Right atrium auricular region (tissue), 2 donors: ENCODE measurements at regions not wholly inside any gene's neighbourhood (a gene's known extent, or its start where the extent isn't known, plus 50 kb on each side); places are given as distances from the start of the nearest gene placed in this dataset.

ENCODE experiments used
- DNase-seq: peaks from one replicate; pipeline ENCODE4 v3.0.0-alpha.2; 2019; ENCODE audit warnings: low spot score
- H3K27ac ChIP-seq, 2 donors: fragments of 200-600 bp; sonication (generic); 1 replicate in 1 of 2; 2 replicates in 1 of 2; pipeline ENCODE4 v1.5.1; 2016 to 2019
- H3K27me3 ChIP-seq, 2 donors: fragments of 200-600 bp; sonication (generic); one replicate each; pipeline versions ENCODE4 v1.5.1 to v1.6.0; 2017 to 2019
- H3K36me3 ChIP-seq: fragments of 200-600 bp; sonication (generic); one replicate; pipeline ENCODE4 v1.5.1; 2016
- H3K4me1 ChIP-seq, 2 donors: fragments of 200-600 bp; sonication (generic); one replicate each; pipeline versions ENCODE4 v1.5.1 to v1.6.0; 2017 to 2019
- H3K4me3 ChIP-seq, 2 donors: fragments of 200-600 bp; sonication (generic); 1 replicate in 1 of 2; 2 replicates in 1 of 2; pipeline ENCODE4 v1.5.1; 2017 to 2019; ENCODE audit warnings: mild to moderate bottlenecking in 1 of 2, moderate library complexity in 1 of 2
- H3K9me3 ChIP-seq, 2 donors: fragments of 200-600 bp; sonication (generic); one replicate each; pipeline ENCODE4 v1.5.1; 2019
- CTCF ChIP-seq, 2 donors: fragments of 200-600 bp; sonication (generic); IDR thresholded peaks; one replicate each; pipeline ENCODE4 v1.5.1; 2019; ENCODE audit warnings: antibody characterized with exemption in 2 of 2

GRCh38 chr5:128736553-128736952 lies 198.5 kb upstream of the FBN2 start:
- no peaks in the 10 kb centered on the region for H3K9me3 ChIP-seq
- TF ChIP-seq CTCF (IDR thresholded peaks at IDR 0.05) = no peak
- H3K4me3 ChIP-seq = no peak overlapping the region
- H3K27me3 ChIP-seq = no peaks in the 10 kb centered on the region
- no peaks in the 10 kb centered on the region for H3K4me1 ChIP-seq
- no peaks in the 10 kb centered on the region for H3K36me3 ChIP-seq
- no peak overlapping the region for H3K27ac ChIP-seq
- no peak for DNase-seq

- TF ChIP-seq CTCF (IDR thresholded peaks at IDR 0.05) = no peak
- Histone ChIP-seq H3K27ac (no peak overlapping the region), H3K36me3 (no peaks in the 10 kb centered on the region), H3K9me3 (no peaks in the 10 kb centered on the region), H3K4me1 (no peaks in the 10 kb centered on the region), H3K4me3 (no peak overlapping the region), H3K27me3 (no peaks in the 10 kb centered on the region)
- DNase-seq = no peak
Observed at GRCh38 chr5:128749136-128749898, 211.3 kb upstream of the FBN2 start.

- H3K4me3 ChIP-seq = no peak overlapping the region
- no peak for TF ChIP-seq CTCF (IDR thresholded peaks at IDR 0.05)
- H3K4me1 ChIP-seq = no peaks in the 10 kb centered on the region
- H3K9me3 ChIP-seq = no peaks in the 10 kb centered on the region
- no peaks in the 10 kb centered on the region for H3K27me3 ChIP-seq
- no peaks in the 10 kb centered on the region for H3K36me3 ChIP-seq
- H3K27ac ChIP-seq = no peak overlapping the region
- no peak for DNase-seq
Observed at GRCh38 chr5:128750155-128750554, 212.1 kb upstream of the FBN2 start.

- no peak overlapping the region for H3K4me3 ChIP-seq
- no peak for DNase-seq
- H3K4me1 ChIP-seq = no peaks in the 10 kb centered on the region
- TF ChIP-seq CTCF (IDR thresholded peaks at IDR 0.05) = no peak
- no peaks in the 10 kb centered on the region for H3K9me3 ChIP-seq
- no peaks in the 10 kb centered on the region for H3K27me3 ChIP-seq
- H3K36me3 ChIP-seq = no peaks in the 10 kb centered on the region
- no peak overlapping the region for H3K27ac ChIP-seq
Observed at GRCh38 chr5:128757196-128757959, 207.9 kb upstream of the SLC27A6 start.

GRCh38 chr5:128762661-128763306 lies 202.5 kb upstream of the SLC27A6 start:
- Histone ChIP-seq H3K4me1 (no peaks in the 10 kb centered on the region), H3K27me3 (no peaks in the 10 kb centered on the region), H3K4me3 (no peak overlapping the region), H3K36me3 (no peaks in the 10 kb centered on the region), H3K27ac (no peak overlapping the region), H3K9me3 (no peaks in the 10 kb centered on the region)
- TF ChIP-seq CTCF (IDR thresholded peaks at IDR 0.05) = no peak
- no peak for DNase-seq
